ENCODE measurements at regions not wholly inside any gene's neighbourhood (a gene's known extent, or its start where the extent isn't known, plus 50 kb on each side); places are given as distances from the start of the nearest gene placed in this dataset.

GRCh38 chr1:217191441-217191840, 439.4 kb downstream of the GPATCH2 start:
- no peak for TF ChIP-seq MAX (IDR thresholded peaks at IDR 0.05)
- no peak for TF ChIP-seq CEBPB (IDR thresholded peaks at IDR 0.05)
- TF ChIP-seq YY1 (IDR thresholded peaks at IDR 0.05; ENCODE audit: low read depth) = no peak
- no peak for TF ChIP-seq EP300 (IDR thresholded peaks at IDR 0.05; ENCODE audit: borderline replicate concordance)
- no peak for TF ChIP-seq TAF1 (IDR thresholded peaks at IDR 0.05; ENCODE audit: low read depth)
